H1 (cell line): ENCODE measurements at regions not wholly inside any gene's neighbourhood (a gene's known extent, or its start where the extent isn't known, plus 50 kb on each side); places are given as distances from the start of the nearest gene placed in this dataset.

Experiments
- CTCF ChIA-PET: fragments of 300-600 bp; sonication (Branson Sonifier 250); formaldehyde crosslinking; loops from one replicate; lab custom pipeline; 2021; ENCODE audit not compliant: partially characterized antibody; lab: Charles Lee
- POLR2A ChIA-PET: fragments of 300-600 bp; sonication (Branson Sonifier 250); formaldehyde crosslinking; loops from one replicate; lab custom pipeline; 2021; ENCODE audit warnings: inconsistent platforms; ENCODE audit not compliant: partially characterized antibody; lab: Charles Lee
- DNase-seq, 2 experiments: peaks; one replicate each; pipeline versions ENCODE4 v3.0.0 to v3.0.0-alpha.2; 2010 to 2022; ENCODE audit warnings: low spot score in 2 of 2, low read depth in 1 of 2, mixed read lengths in 1 of 2
- FAIRE-seq: peaks from 2 replicates; lab custom pipeline; 2011; peaks lifted over from hg19 to GRCh38; lab: Jason Lieb, UNC
- H2AFZ ChIP-seq: 2 replicates; pipeline ENCODE4 v1.8.1; 2012; ENCODE audit warnings: low read length, inconsistent platforms
- H2AK5ac ChIP-seq: 2 replicates; pipeline ENCODE4 v1.6.1; 2013; ENCODE audit warnings: low read depth, low read length
- H2BK120ac ChIP-seq: replicated peaks from 2 replicates; pipeline ENCODE3; 2013; ENCODE audit warnings: low read depth, low read length, inconsistent platforms
- H2BK12ac ChIP-seq: 2 replicates; pipeline ENCODE4 v1.6.1; 2013; ENCODE audit warnings: low read depth, low read length
- H2BK15ac ChIP-seq: 2 replicates; pipeline ENCODE4 v1.6.1; 2013; ENCODE audit warnings: low read length
- H2BK20ac ChIP-seq: 2 replicates; pipeline ENCODE4 v1.6.1; 2013; ENCODE audit warnings: low read length
- H2BK5ac ChIP-seq: 2 replicates; pipeline ENCODE4 v1.6.1; 2013; ENCODE audit warnings: low read depth, low read length
- H3K14ac ChIP-seq: 2 replicates; pipeline ENCODE4 v1.6.1; 2013; ENCODE audit warnings: inconsistent platforms; ENCODE audit not compliant: insufficient read length
- H3K18ac ChIP-seq: 2 replicates; pipeline ENCODE4 v1.6.1; 2013; ENCODE audit warnings: low read length; ENCODE audit errors: extremely low read depth
- H3K23ac ChIP-seq: 2 replicates; pipeline ENCODE4 v1.6.1; 2013; ENCODE audit warnings: inconsistent platforms; ENCODE audit not compliant: insufficient read length
- H3K23me2 ChIP-seq: 2 replicates; pipeline ENCODE4 v1.6.1; 2013; ENCODE audit warnings: low read depth, low read length
- H3K27ac ChIP-seq: 2 replicates; pipeline ENCODE4 v1.6.1; 2011; ENCODE audit warnings: low read depth, low read length, inconsistent platforms
- H3K27me3 ChIP-seq, 4 experiments: replicated peaks in 1 of 4; 1 replicate in 1 of 4; 2 replicates in 3 of 4; pipeline versions ENCODE4 v1.6.1 to v1.8.1; 2011 to 2013; ENCODE audit warnings: low read length in 3 of 4, mild to moderate bottlenecking in 3 of 4, inconsistent platforms in 2 of 4, mixed read lengths in 2 of 4, moderate library complexity in 1 of 4; ENCODE audit not compliant: control insufficient read depth in 3 of 4, insufficient read depth in 3 of 4; ENCODE audit errors: extremely low read depth in 1 of 4
- H3K36me3 ChIP-seq, 4 experiments: 2 replicates each; pipeline versions ENCODE4 v1.6.1 to v1.8.1; 2011 to 2013; ENCODE audit warnings: mild to moderate bottlenecking in 4 of 4, low read length in 3 of 4, moderate library complexity in 2 of 4, control low read depth in 1 of 4, inconsistent platforms in 1 of 4; ENCODE audit not compliant: insufficient read depth in 4 of 4, control insufficient read depth in 2 of 4
- H3K4ac ChIP-seq: replicated peaks from 2 replicates; pipeline ENCODE3; 2013; ENCODE audit warnings: low read length, low read depth, mixed read lengths, inconsistent platforms; ENCODE audit not compliant: insufficient read length
- H3K4me1 ChIP-seq, 4 experiments: replicated peaks in 1 of 4; 1 replicate in 1 of 4; 2 replicates in 3 of 4; pipeline versions ENCODE4 v1.6.1 to v1.8.1; 2011 to 2013; ENCODE audit warnings: low read length in 3 of 4, inconsistent platforms in 2 of 4, mixed read lengths in 1 of 4; ENCODE audit not compliant: insufficient read depth in 4 of 4, control insufficient read depth in 3 of 4
- H3K4me2 ChIP-seq, 2 experiments: 2 replicates each; pipeline versions ENCODE4 v1.6.1 to v1.8.1; 2011 to 2013; ENCODE audit warnings: low read depth in 2 of 2, low read length in 2 of 2, control low read depth in 1 of 2, inconsistent platforms in 1 of 2, mild to moderate bottlenecking in 1 of 2; ENCODE audit not compliant: insufficient read depth in 1 of 2
- H3K4me3 ChIP-seq, 4 experiments: fragments of 200-600, 300-600 bp in 1 of 4; sonication (generic), shearing (Covaris generic), sonication (Bioruptor Twin) in 1 of 4; 2 replicates each; pipeline versions ENCODE4 v1.5.1 to v1.8.1; 2011 to 2016; ENCODE audit warnings: low read length in 4 of 4, low read depth in 3 of 4, control low read depth in 2 of 4, inconsistent platforms in 2 of 4, mild to moderate bottlenecking in 2 of 4, mixed read lengths in 1 of 4, moderate library complexity in 1 of 4; ENCODE audit not compliant: insufficient read depth in 2 of 4; ENCODE audit errors: extremely low read depth in 1 of 4
- H3K56ac ChIP-seq: replicated peaks from 2 replicates; pipeline ENCODE3; 2013; ENCODE audit warnings: low read depth, mild to moderate bottlenecking, mixed read lengths, low read length, inconsistent platforms; ENCODE audit not compliant: insufficient read length
- H3K79me1 ChIP-seq: 2 replicates; pipeline ENCODE4 v1.6.1; 2013; ENCODE audit warnings: low read depth, low read length, control low read depth
- H3K79me2 ChIP-seq, 2 experiments: 2 replicates each; pipeline versions ENCODE4 v1.6.1 to v1.8.1; 2012 to 2013; ENCODE audit warnings: low read length in 2 of 2, mild to moderate bottlenecking in 2 of 2, inconsistent platforms in 1 of 2; ENCODE audit not compliant: insufficient read depth in 2 of 2, control insufficient read depth in 1 of 2
- H3K9ac ChIP-seq, 4 experiments: replicated peaks in 1 of 4; 1 replicate in 1 of 4; 2 replicates in 3 of 4; pipeline versions ENCODE4 v1.6.1 to v1.8.1; 2011 to 2013; ENCODE audit warnings: low read depth in 3 of 4, low read length in 3 of 4, control low read depth in 2 of 4, mild to moderate bottlenecking in 2 of 4, moderate library complexity in 2 of 4, inconsistent platforms in 1 of 4; ENCODE audit errors: extremely low read depth in 1 of 4
- H3K9me3 ChIP-seq, 2 experiments: 2 replicates each; pipeline versions ENCODE4 v1.6.1 to v1.8.1; 2012 to 2013; ENCODE audit warnings: mild to moderate bottlenecking in 2 of 2, moderate library complexity in 2 of 2, control low read depth in 1 of 2, inconsistent platforms in 1 of 2, low read depth in 1 of 2, low read length in 1 of 2, mixed read lengths in 1 of 2; ENCODE audit not compliant: insufficient read depth in 2 of 2
- H4K20me1 ChIP-seq, 2 experiments: replicated peaks in 1 of 2; 2 replicates each; pipeline versions ENCODE3 to v1.8.1; 2011 to 2013; ENCODE audit warnings: inconsistent platforms in 2 of 2, low read length in 2 of 2, mild to moderate bottlenecking in 1 of 2; ENCODE audit not compliant: insufficient read depth in 2 of 2, control insufficient read depth in 1 of 2
- H4K5ac ChIP-seq: 2 replicates; pipeline ENCODE4 v1.6.1; 2013; ENCODE audit warnings: low read length, low read depth, mixed read lengths, inconsistent platforms; ENCODE audit not compliant: insufficient read length
- H4K8ac ChIP-seq: 2 replicates; pipeline ENCODE4 v1.8.0; 2013; ENCODE audit warnings: mild to moderate bottlenecking, moderate library complexity, low read length, inconsistent platforms; ENCODE audit not compliant: insufficient read depth; ENCODE audit errors: extremely low read depth
- H4K91ac ChIP-seq: replicated peaks from 2 replicates; pipeline ENCODE3; 2013; ENCODE audit warnings: low read length, mixed read lengths, inconsistent platforms; ENCODE audit not compliant: insufficient read length
- EGR1 ChIP-seq: IDR thresholded peaks from 2 replicates; pipeline ENCODE4 v1.6.1; 2011; ENCODE audit warnings: low read depth, low read length, borderline replicate concordance
- KDM4A ChIP-seq: IDR thresholded peaks from one replicate; pipeline ENCODE4 v1.7.1; 2012; ENCODE audit warnings: low read depth, mild to moderate bottlenecking, moderate library complexity, low read length, inconsistent platforms; ENCODE audit not compliant: severe bottlenecking
- MAX ChIP-seq: IDR thresholded peaks from 2 replicates; pipeline ENCODE4 v1.6.1; 2012; ENCODE audit warnings: inconsistent platforms
- NANOG ChIP-seq: IDR thresholded peaks from 2 replicates; pipeline ENCODE4 v1.6.1; 2011; ENCODE audit warnings: low read length, low read depth, mild to moderate bottlenecking, inconsistent platforms; ENCODE audit not compliant: insufficient read depth, poor library complexity, severe bottlenecking
- POU5F1 ChIP-seq: IDR thresholded peaks from 2 replicates; pipeline ENCODE4 v1.6.1; 2011; ENCODE audit warnings: low read depth, mild to moderate bottlenecking, low read length, moderate library complexity
- SIRT6 ChIP-seq: IDR thresholded peaks from one replicate; pipeline ENCODE4 v1.7.1; 2012; ENCODE audit warnings: low read length, inconsistent platforms
- SUZ12 ChIP-seq: fragments of 200-600 bp; sonication (generic); IDR thresholded peaks from 2 replicates; pipeline ENCODE4 v1.6.1; 2012; ENCODE audit warnings: mild to moderate bottlenecking, inconsistent platforms, low read length, moderate library complexity, mixed read lengths
- WGBS, 2 experiments: shearing (Covaris generic) in 1 of 2; methylation state at CpG; one replicate each; pipeline versions ENCODE4 v1.1.6 to v1.1.7; 2013 to 2015; ENCODE audit warnings: low lambda C conversion rate in 2 of 2, mixed read lengths in 2 of 2, inconsistent platforms in 1 of 2, low coverage in 1 of 2, missing lambda C conversion rate in 1 of 2; ENCODE audit not compliant: insufficient replicate concordance in 2 of 2, insufficient coverage in 1 of 2, insufficient read length in 1 of 2; ENCODE audit errors: extremely low coverage in 1 of 2, missing lambda C conversion rate in 1 of 2; 5-methylcytosine and 5-hydroxymethylcytosine counted together

GRCh38 chr3:81279481-81280379, 481.7 kb downstream of the GBE1 start:
- H2BK15ac ChIP-seq, result no peak overlapping the region
- FAIRE-seq (no peak), DNase-seq (no peak)
- ChIA-PET POLR2A (no interaction called here), CTCF (no interaction called here)
- H3K4me2 ChIP-seq, result no peak overlapping the region
- no peak overlapping the region for H3K23ac ChIP-seq
- no peaks in the 10 kb centered on the region for H3K36me3 ChIP-seq
- no peak overlapping the region for H2BK120ac ChIP-seq
- no peak overlapping the region for H2BK12ac ChIP-seq
- H3K4ac ChIP-seq, result no peak overlapping the region
- no peaks in the 10 kb centered on the region for H3K27me3 ChIP-seq
- no peaks in the 10 kb centered on the region for H4K20me1 ChIP-seq
- H4K91ac ChIP-seq, result no peak overlapping the region
- no peak overlapping the region for H3K27ac ChIP-seq
- no peaks in the 10 kb centered on the region for H3K23me2 ChIP-seq
- no peaks in the 10 kb centered on the region for H3K79me2 ChIP-seq
- WGBS, 2 experiments, result 81% methylated on average over 4 of the region's 4 CpGs; no CpG with 5 or more reads in 1 of the 2 experiments
- no peak overlapping the region for H2BK20ac ChIP-seq
- H4K8ac ChIP-seq, result no peak overlapping the region
- no peak overlapping the region for H3K4me3 ChIP-seq
- no peak overlapping the region for H3K14ac ChIP-seq
- H3K9me3 ChIP-seq, result no peaks in the 10 kb centered on the region
- no peak overlapping the region for H3K18ac ChIP-seq
- no peak overlapping the region for H4K5ac ChIP-seq
- H2BK5ac ChIP-seq, result no peak overlapping the region
- H3K9ac ChIP-seq, result no peak overlapping the region
- no peaks in the 10 kb centered on the region for H3K79me1 ChIP-seq
- TF ChIP-seq NANOG (no peak), SUZ12 (no peak), EGR1 (no peak), SIRT6 (no peak), MAX (no peak), POU5F1 (no peak), KDM4A (no peak)
- H3K4me1 ChIP-seq, result peaks cover 0 to 2% (median 0%) of the 10 kb centered on the region in 4 experiments; a peak in 4 of 7 replicates
- H2AK5ac ChIP-seq, result no peak overlapping the region
- no peak overlapping the region for H2AFZ ChIP-seq
- no peak overlapping the region for H3K56ac ChIP-seq
